ENCODE measurements at regions not wholly inside any gene's neighbourhood (a gene's known extent, or its start where the extent isn't known, plus 50 kb on each side); places are given as distances from the start of the nearest gene placed in this dataset.

GRCh38 chr5:24351285-24351684 lies 293.5 kb downstream of the CDH10 start:
- TF ChIP-seq POLR2A (IDR thresholded peaks at IDR 0.05) = no peak
- TF ChIP-seq CTCF (IDR thresholded peaks at IDR 0.05 in 4 of 5, conservative IDR thresholded peaks at IDR 0.05 in 1 of 5) = no peak
- ATAC-seq = no peak

GRCh38 chr5:24353016-24353415 lies 291.8 kb downstream of the CDH10 start:
- H3K4me3 ChIP-seq = no peak overlapping the region
- TF ChIP-seq CTCF (IDR thresholded peaks at IDR 0.05 in 4 of 5, conservative IDR thresholded peaks at IDR 0.05 in 1 of 5) (no peak), POLR2A (IDR thresholded peaks at IDR 0.05) (no peak)
- DNase-seq = no peak
- no peak overlapping the region for H3K27ac ChIP-seq
- no peaks in the 10 kb centered on the region for H3K9me3 ChIP-seq
- H3K27me3 ChIP-seq = no peaks in the 10 kb centered on the region
- no peak for ATAC-seq
- intact Hi-C loops (cut with DNase I; ENCODE audit: low total_unique reads) (no loop called here), in situ Hi-C loops (cut with MboI; ENCODE audit: low sequenced_read_pairs in 4 of 4) (no loop called here)
- no peaks in the 10 kb centered on the region for H3K4me1 ChIP-seq
- H3K36me3 ChIP-seq = no peaks in the 10 kb centered on the region

More at GRCh38 chr5:24351285-24351684, 293.5 kb downstream of the CDH10 start:
- no peaks in the 10 kb centered on the region for H3K36me3 ChIP-seq
- intact Hi-C loops (cut with DNase I; ENCODE audit: low total_unique reads) = no loop called here
- H3K27me3 ChIP-seq = no peaks in the 10 kb centered on the region
- H3K4me3 ChIP-seq = no peak overlapping the region
- no peaks in the 10 kb centered on the region for H3K9me3 ChIP-seq
- no peaks in the 10 kb centered on the region for H3K4me1 ChIP-seq
- no peak for DNase-seq
- H3K27ac ChIP-seq = no peak overlapping the region
- in situ Hi-C loops (cut with MboI; ENCODE audit: low sequenced_read_pairs in 4 of 4) = no loop called here

- DNase-seq (no peak), ATAC-seq (no peak)
- H3K36me3 ChIP-seq = no peaks in the 10 kb centered on the region
- H3K4me3 ChIP-seq = no peak overlapping the region
- no peaks in the 10 kb centered on the region for H3K4me1 ChIP-seq
- H3K27me3 ChIP-seq = no peaks in the 10 kb centered on the region
- in situ Hi-C loops (cut with MboI; ENCODE audit: low sequenced_read_pairs in 4 of 4) (no loop called here), intact Hi-C loops (cut with DNase I; ENCODE audit: low total_unique reads) (no loop called here)
- H3K27ac ChIP-seq = no peak overlapping the region
- TF ChIP-seq POLR2A (IDR thresholded peaks at IDR 0.05) (no peak), CTCF (IDR thresholded peaks at IDR 0.05 in 4 of 5, conservative IDR thresholded peaks at IDR 0.05 in 1 of 5) (no peak)
- H3K9me3 ChIP-seq = no peaks in the 10 kb centered on the region
These were observed 291.2 kb downstream of the CDH10 start for GRCh38 chr5:24353611-24354010.

- ATAC-seq = no peak
- intact Hi-C loops (cut with DNase I; ENCODE audit: low total_unique reads) = no loop called here
These were observed 280.8 kb downstream of the CDH10 start for GRCh38 chr5:24363789-24364481.

More at GRCh38 chr5:24363789-24364481, 280.8 kb downstream of the CDH10 start:
- Histone ChIP-seq H3K36me3 (no peaks in the 10 kb centered on the region), H3K9me3 (no peaks in the 10 kb centered on the region), H3K4me3 (no peak overlapping the region), H3K4me1 (no peaks in the 10 kb centered on the region), H3K27ac (no peak overlapping the region), H3K27me3 (no peaks in the 10 kb centered on the region)
- DNase-seq = no peak
- TF ChIP-seq CTCF (IDR thresholded peaks at IDR 0.05 in 4 of 5, conservative IDR thresholded peaks at IDR 0.05 in 1 of 5) = no peak
- TF ChIP-seq POLR2A (IDR thresholded peaks at IDR 0.05) = no peak
- in situ Hi-C loops (cut with MboI; ENCODE audit: low sequenced_read_pairs in 4 of 4) = no loop called here
